ENCODE measurements at regions not wholly inside any gene's neighbourhood (a gene's known extent, or its start where the extent isn't known, plus 50 kb on each side); places are given as distances from the start of the nearest gene placed in this dataset.

- TF ChIP-seq CTCF (IDR thresholded peaks at IDR 0.05) (no peak), ZFX (IDR thresholded peaks at IDR 0.05; ENCODE audit: borderline replicate concordance) (no peak)
- H3K27ac ChIP-seq: no peak overlapping the region
These were observed 1271.0 kb upstream of the WWC1 start for GRCh38 chr5:167020418-167020817.

GRCh38 chr5:167029488-167029887, 1262.0 kb upstream of the WWC1 start:
- no peak overlapping the region for H3K27ac ChIP-seq
- TF ChIP-seq ZFX (IDR thresholded peaks at IDR 0.05; ENCODE audit: borderline replicate concordance) (no peak), CTCF (IDR thresholded peaks at IDR 0.05) (no peak)

GRCh38 chr5:167030500-167031120, 1260.8 kb upstream of the WWC1 start:
- no peak overlapping the region for H3K27ac ChIP-seq
- TF ChIP-seq ZFX (IDR thresholded peaks at IDR 0.05; ENCODE audit: borderline replicate concordance): no peak
- TF ChIP-seq CTCF (IDR thresholded peaks at IDR 0.05): peak; percentile 60

GRCh38 chr5:167036585-167036984, 1254.9 kb upstream of the WWC1 start:
- H3K27ac ChIP-seq: no peak overlapping the region
- no peak for TF ChIP-seq ZFX (IDR thresholded peaks at IDR 0.05; ENCODE audit: borderline replicate concordance)
- TF ChIP-seq CTCF (IDR thresholded peaks at IDR 0.05): no peak

- H3K27ac ChIP-seq: no peak overlapping the region
These were observed 1242.3 kb upstream of the WWC1 start for GRCh38 chr5:167049043-167049663.

GRCh38 chr5:167049771-167050567, 1241.5 kb upstream of the WWC1 start:
- no peak overlapping the region for H3K27ac ChIP-seq
- no peak for TF ChIP-seq ZFX (IDR thresholded peaks at IDR 0.05; ENCODE audit: borderline replicate concordance)

More at GRCh38 chr5:167049043-167049663, 1242.3 kb upstream of the WWC1 start:
- TF ChIP-seq CTCF (IDR thresholded peaks at IDR 0.05) (peak; percentile 83), ZFX (IDR thresholded peaks at IDR 0.05; ENCODE audit: borderline replicate concordance) (no peak)

GRCh38 chr5:167050568-167051401, 1240.7 kb upstream of the WWC1 start:
- TF ChIP-seq ZFX (IDR thresholded peaks at IDR 0.05; ENCODE audit: borderline replicate concordance) (no peak), CTCF (IDR thresholded peaks at IDR 0.05) (peak; percentile 30; the same call in 1 of the 2 replicates)
- H3K27ac ChIP-seq: no peak overlapping the region
